SU-DHL-6 (cell line): ENCODE measurements at regions not wholly inside any gene's neighbourhood (a gene's known extent, or its start where the extent isn't known, plus 50 kb on each side); places are given as distances from the start of the nearest gene placed in this dataset.

Experiments
- H2AFZ ChIP-seq: fragments of 200-600 bp; sonication (generic); 2 replicates; pipeline ENCODE4 v1.6.1; 2014; ENCODE audit warnings: low read depth, mild to moderate bottlenecking, moderate library complexity, mixed read lengths, antibody characterized with exemption, low read length; ENCODE audit not compliant: severe bottlenecking
- H3F3A ChIP-seq: fragments of 200-600 bp; shearing (Covaris generic); 2 replicates; pipeline ENCODE4 v1.6.0; 2016; ENCODE audit warnings: antibody characterized with exemption, mild to moderate bottlenecking; ENCODE audit not compliant: insufficient read depth
- H3K27ac ChIP-seq: fragments of 200-600 bp; sonication (generic); 2 replicates; pipeline ENCODE4 v1.5.1; 2016; ENCODE audit warnings: low read depth, mild to moderate bottlenecking, low read length, moderate library complexity, mixed read lengths
- H3K27me3 ChIP-seq: fragments of 200-600 bp; sonication (generic), shearing (Covaris generic); 2 replicates; pipeline ENCODE4 v1.6.0; 2014; ENCODE audit warnings: mild to moderate bottlenecking, low read length
- H3K36me3 ChIP-seq: fragments of 200-600 bp; sonication (generic); 2 replicates; pipeline ENCODE4 v1.6.1; 2014; ENCODE audit warnings: mild to moderate bottlenecking, low read length, mixed read lengths
- H3K4me2 ChIP-seq: fragments of 300-600, 200-600 bp; shearing (Covaris generic), sonication (generic); 2 replicates; pipeline ENCODE4 v1.6.0; 2014; ENCODE audit warnings: low read length, low read depth, mild to moderate bottlenecking; ENCODE audit not compliant: poor library complexity, severe bottlenecking
- H3K4me3 ChIP-seq: fragments of 200-600 bp; sonication (generic); 2 replicates; pipeline ENCODE4 v1.5.1; 2014; ENCODE audit warnings: antibody characterized with exemption, low read length, mild to moderate bottlenecking, mixed read lengths; ENCODE audit not compliant: insufficient read depth, poor library complexity, severe bottlenecking
- H3K79me2 ChIP-seq: fragments of 200-600 bp; sonication (generic); 2 replicates; pipeline ENCODE4 v1.6.1; 2014; ENCODE audit warnings: mild to moderate bottlenecking, low read length, moderate library complexity; ENCODE audit not compliant: insufficient read depth
- H3K9ac ChIP-seq: fragments of 200-600 bp; sonication (generic); 2 replicates; pipeline ENCODE4 v1.7.0; 2014; ENCODE audit warnings: mild to moderate bottlenecking, low read length
- H3K9me2 ChIP-seq: fragments of 200-600 bp; sonication (generic); replicated peaks from 2 replicates; pipeline ENCODE4 v1.6.1; 2014; ENCODE audit warnings: low read length; ENCODE audit not compliant: insufficient read depth
- H3K9me3 ChIP-seq: fragments of 200-600 bp; sonication (generic); 2 replicates; pipeline ENCODE4 v1.6.1; 2014; ENCODE audit warnings: low read length, mixed read lengths; ENCODE audit not compliant: insufficient read depth
- H4K20me1 ChIP-seq: fragments of 200-600 bp; sonication (generic); 2 replicates; pipeline ENCODE4 v1.6.1; 2014; ENCODE audit warnings: low read depth, mild to moderate bottlenecking, antibody characterized with exemption, low read length, moderate library complexity, mixed read lengths
- CTCF ChIP-seq: fragments of 200-600 bp; sonication (generic); IDR thresholded peaks from one replicate; pipeline ENCODE4 v1.5.1; 2017; ENCODE audit warnings: antibody characterized with exemption, mild to moderate bottlenecking, low read length, moderate library complexity; ENCODE audit not compliant: insufficient read depth, poor library complexity, severe bottlenecking
- EZH2phosphoT487 ChIP-seq: fragments of 200-600 bp; sonication (generic), shearing (Covaris generic); conservative IDR thresholded peaks from 2 replicates; pipeline ENCODE4 v1.6.1; 2018; ENCODE audit warnings: mild to moderate bottlenecking, antibody characterized with exemption, low read length, moderate library complexity, mixed read lengths

- no peaks in the 10 kb centered on the region for H3K36me3 ChIP-seq
- no peak overlapping the region for H2AFZ ChIP-seq
- no peaks in the 10 kb centered on the region for H3K79me2 ChIP-seq
- H3K9me3 ChIP-seq = no peaks in the 10 kb centered on the region
- H3K9ac ChIP-seq = no peak overlapping the region
- no peaks in the 10 kb centered on the region for H3K9me2 ChIP-seq
- TF ChIP-seq EZH2phosphoT487 (no peak), CTCF (no peak)
- H3K27ac ChIP-seq = no peak overlapping the region
- H3K4me3 ChIP-seq = no peak overlapping the region
- H3K27me3 ChIP-seq = no peaks in the 10 kb centered on the region
- no peak overlapping the region for H3K4me2 ChIP-seq
- no peaks in the 10 kb centered on the region for H3F3A ChIP-seq
- H4K20me1 ChIP-seq = no peaks in the 10 kb centered on the region
Observed at GRCh38 chr2:209322905-209323512, 100.8 kb upstream of the MAP2 start.

GRCh38 chr2:209323738-209324137 lies 100.1 kb upstream of the MAP2 start:
- Histone ChIP-seq H3K27ac (no peak overlapping the region), H4K20me1 (no peaks in the 10 kb centered on the region), H2AFZ (no peak overlapping the region), H3K4me3 (no peak overlapping the region), H3F3A (no peaks in the 10 kb centered on the region), H3K36me3 (no peaks in the 10 kb centered on the region), H3K4me2 (no peak overlapping the region), H3K9me2 (no peaks in the 10 kb centered on the region), H3K27me3 (no peaks in the 10 kb centered on the region), H3K9me3 (no peaks in the 10 kb centered on the region), H3K9ac (no peak overlapping the region), H3K79me2 (no peaks in the 10 kb centered on the region)
- TF ChIP-seq CTCF (no peak), EZH2phosphoT487 (no peak)

GRCh38 chr2:209324281-209324680 lies 99.6 kb upstream of the MAP2 start:
- no peak overlapping the region for H3K9ac ChIP-seq
- H3K27ac ChIP-seq = no peak overlapping the region

More at GRCh38 chr2:209324281-209324680, 99.6 kb upstream of the MAP2 start:
- no peak overlapping the region for H3K4me2 ChIP-seq
- no peaks in the 10 kb centered on the region for H3F3A ChIP-seq
- no peaks in the 10 kb centered on the region for H3K36me3 ChIP-seq
- no peak overlapping the region for H3K4me3 ChIP-seq
- no peaks in the 10 kb centered on the region for H3K9me3 ChIP-seq
- TF ChIP-seq CTCF (no peak), EZH2phosphoT487 (no peak)
- H3K9me2 ChIP-seq = no peaks in the 10 kb centered on the region
- H3K79me2 ChIP-seq = no peaks in the 10 kb centered on the region
- H2AFZ ChIP-seq = no peak overlapping the region
- no peaks in the 10 kb centered on the region for H4K20me1 ChIP-seq
- H3K27me3 ChIP-seq = no peaks in the 10 kb centered on the region
